ENCODE measurements at regions not wholly inside any gene's neighbourhood (a gene's known extent, or its start where the extent isn't known, plus 50 kb on each side); places are given as distances from the start of the nearest gene placed in this dataset.

DNA sequence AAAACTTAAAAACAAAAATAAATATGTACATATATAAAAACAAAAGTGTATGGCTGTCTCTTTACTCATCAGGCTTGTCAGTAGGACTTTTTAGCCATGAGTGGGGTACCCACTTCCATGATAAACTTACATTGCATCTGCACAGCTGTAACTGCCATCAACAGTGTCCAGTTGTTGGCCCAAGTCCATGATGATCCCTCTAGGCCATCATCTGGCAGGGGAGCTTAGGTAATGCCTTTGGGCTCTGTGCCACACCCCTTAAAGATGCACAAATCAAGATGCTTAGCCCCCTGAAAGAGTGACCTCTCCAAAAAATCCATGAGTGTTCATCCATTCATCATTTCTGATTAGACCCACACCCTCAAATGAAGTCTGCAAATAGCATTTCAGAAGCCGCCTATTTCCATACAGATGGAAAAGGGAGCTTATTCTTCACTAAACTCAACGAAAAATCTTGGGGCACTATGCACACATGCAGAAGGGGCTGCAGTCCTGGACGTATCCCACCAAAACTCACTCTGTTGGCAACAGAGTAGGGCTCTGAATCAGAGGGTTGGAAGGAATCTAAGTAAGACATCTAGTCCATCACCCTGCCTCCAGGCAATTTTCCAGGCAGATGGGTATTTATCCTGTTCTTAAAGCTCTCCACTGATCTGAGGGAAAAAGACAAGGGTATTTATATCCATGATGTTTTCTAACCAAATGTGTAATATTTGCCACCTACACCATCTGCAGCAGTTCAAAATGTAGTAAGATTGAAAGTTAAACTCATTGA is 691.0 kb downstream of the ZEB2 start:
- TF ChIP-seq, protein P1, sequence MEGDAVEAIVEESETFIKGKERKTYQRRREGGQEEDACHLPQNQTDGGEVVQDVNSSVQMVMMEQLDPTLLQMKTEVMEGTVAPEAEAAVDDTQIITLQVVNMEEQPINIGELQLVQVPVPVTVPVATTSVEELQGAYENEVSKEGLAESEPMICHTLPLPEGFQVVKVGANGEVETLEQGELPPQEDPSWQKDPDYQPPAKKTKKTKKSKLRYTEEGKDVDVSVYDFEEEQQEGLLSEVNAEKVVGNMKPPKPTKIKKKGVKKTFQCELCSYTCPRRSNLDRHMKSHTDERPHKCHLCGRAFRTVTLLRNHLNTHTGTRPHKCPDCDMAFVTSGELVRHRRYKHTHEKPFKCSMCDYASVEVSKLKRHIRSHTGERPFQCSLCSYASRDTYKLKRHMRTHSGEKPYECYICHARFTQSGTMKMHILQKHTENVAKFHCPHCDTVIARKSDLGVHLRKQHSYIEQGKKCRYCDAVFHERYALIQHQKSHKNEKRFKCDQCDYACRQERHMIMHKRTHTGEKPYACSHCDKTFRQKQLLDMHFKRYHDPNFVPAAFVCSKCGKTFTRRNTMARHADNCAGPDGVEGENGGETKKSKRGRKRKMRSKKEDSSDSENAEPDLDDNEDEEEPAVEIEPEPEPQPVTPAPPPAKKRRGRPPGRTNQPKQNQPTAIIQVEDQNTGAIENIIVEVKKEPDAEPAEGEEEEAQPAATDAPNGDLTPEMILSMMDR (IDR thresholded peaks at IDR 0.05), result no peak
- no peak for TF ChIP-seq EP300 (IDR thresholded peaks at IDR 0.05)
